Neural progenitor cell (in vitro differentiated cells): ENCODE measurements at regions not wholly inside any gene's neighbourhood (a gene's known extent, or its start where the extent isn't known, plus 50 kb on each side); places are given as distances from the start of the nearest gene placed in this dataset.
"Not testable (repeated sequence)": the region's sequence is repeated elsewhere in the genome, so short reads cannot be mapped to it uniquely, and the experiment has no call there.

ENCODE experiments used
- DNase-seq: peaks from one replicate; pipeline ENCODE4 v3.0.0-alpha.2; 2016; ENCODE audit warnings: low spot score
- H2AFZ ChIP-seq: fragments of 200-600 bp; sonication (generic); replicated peaks from 2 replicates; pipeline ENCODE4 v1.6.1; 2016; ENCODE audit warnings: antibody characterized with exemption
- H3F3A ChIP-seq: fragments of 200-600 bp; sonication (generic); 2 replicates; pipeline ENCODE4 v1.6.1; 2016; ENCODE audit warnings: antibody characterized with exemption, low read depth
- H3K27ac ChIP-seq: fragments of 200-600 bp; sonication (generic); 2 replicates; pipeline ENCODE4 v1.5.1; 2016; ENCODE audit warnings: mild to moderate bottlenecking
- H3K27me3 ChIP-seq: fragments of 200-600 bp; sonication (generic); 2 replicates; pipeline ENCODE4 v1.6.1; 2016; ENCODE audit warnings: mild to moderate bottlenecking, moderate library complexity
- H3K36me3 ChIP-seq: fragments of 200-600 bp; sonication (generic); 2 replicates; pipeline ENCODE4 v1.5.1; 2016
- H3K4me1 ChIP-seq: fragments of 200-600 bp; sonication (generic); 2 replicates; pipeline ENCODE4 v1.6.1; 2016; ENCODE audit warnings: mixed run types
- H3K4me2 ChIP-seq: fragments of 200-600 bp; sonication (generic); 2 replicates; pipeline ENCODE4 v1.6.1; 2016
- H3K4me3 ChIP-seq: fragments of 200-600 bp; sonication (generic); 2 replicates; pipeline ENCODE4 v1.5.1; 2016
- H3K79me2 ChIP-seq: fragments of 200-600 bp; sonication (generic); 2 replicates; pipeline ENCODE4 v1.6.1; 2016; ENCODE audit warnings: low read depth
- H3K9ac ChIP-seq: fragments of 200-600 bp; sonication (generic); 2 replicates; pipeline ENCODE4 v1.6.1; 2016
- H3K9me3 ChIP-seq: fragments of 200-600 bp; sonication (generic); 2 replicates; pipeline ENCODE4 v1.5.1; 2016; ENCODE audit warnings: low read depth
- H4K20me1 ChIP-seq: fragments of 200-600 bp; sonication (generic); 2 replicates; pipeline ENCODE4 v1.6.1; 2016; ENCODE audit warnings: low read depth
- H3K27ac Mint-ChIP-seq: 3 replicates; pipeline ENCODE4 v1.8.0; 2021; ENCODE audit warnings: mixed read lengths
- H3K27me3 Mint-ChIP-seq: 2 replicates; pipeline ENCODE4 v1.8.0; 2022; ENCODE audit warnings: low read depth, mild to moderate bottlenecking, inconsistent platforms, moderate library complexity, mixed read lengths; ENCODE audit not compliant: insufficient read depth
- H3K36me3 Mint-ChIP-seq: 3 replicates; pipeline ENCODE4 v1.8.0; 2021; ENCODE audit warnings: mixed read lengths
- H3K4me1 Mint-ChIP-seq: 3 replicates; pipeline ENCODE4 v1.8.0; 2021; ENCODE audit warnings: mixed read lengths
- H3K4me3 Mint-ChIP-seq: 3 replicates; pipeline ENCODE4 v1.8.0; 2021; ENCODE audit warnings: mild to moderate bottlenecking, moderate library complexity, mixed read lengths
- H3K9me3 Mint-ChIP-seq: 3 replicates; pipeline ENCODE4 v1.8.0; 2020; ENCODE audit warnings: mixed read lengths
- CTCF ChIP-seq: fragments of 200-600 bp; sonication (generic); IDR thresholded peaks from 2 replicates; pipeline ENCODE4 v1.5.1; 2017; ENCODE audit warnings: antibody characterized with exemption, mild to moderate bottlenecking
- EZH2 ChIP-seq: fragments of 200-600 bp; sonication (generic); IDR thresholded peaks from 2 replicates; pipeline ENCODE4 v1.6.1; 2017; ENCODE audit warnings: antibody characterized with exemption, mild to moderate bottlenecking, moderate library complexity
- EZH2phosphoT487 ChIP-seq: fragments of 200-600 bp; sonication (generic); IDR thresholded peaks from 2 replicates; pipeline ENCODE4 v1.6.1; 2017; ENCODE audit warnings: antibody characterized with exemption

GRCh38 chr6:151180330-151181048 is 59.3 kb upstream of the AKAP12 start:
- Histone ChIP-seq H4K20me1 (no peaks in the 10 kb centered on the region), H3K36me3 (no peaks in the 10 kb centered on the region), H3K4me1 (no peaks in the 10 kb centered on the region), H3F3A (no peaks in the 10 kb centered on the region), H3K27me3 (no peaks in the 10 kb centered on the region), H3K9ac (no peak overlapping the region), H3K27ac (no peak overlapping the region), H3K79me2 (no peaks in the 10 kb centered on the region), H3K9me3 (no peaks in the 10 kb centered on the region), H3K4me2 (no peak overlapping the region), H2AFZ (no peak overlapping the region), H3K4me3 (no peak overlapping the region)
- Mint-ChIP-seq H3K9me3 (peaks cover 10% of the 10 kb centered on the region), H3K36me3 (peaks cover 4% of the 10 kb centered on the region), H3K4me1 (peaks cover 28% of the 10 kb centered on the region), H3K4me3 (no peak overlapping the region), H3K27ac (peak overlapping the region; percentile 12), H3K27me3 (peaks cover 9% of the 10 kb centered on the region)
- DNase-seq: no peak
- TF ChIP-seq EZH2phosphoT487: no peak
- TF ChIP-seq EZH2: no peak
- TF ChIP-seq CTCF: no peak

DNA sequence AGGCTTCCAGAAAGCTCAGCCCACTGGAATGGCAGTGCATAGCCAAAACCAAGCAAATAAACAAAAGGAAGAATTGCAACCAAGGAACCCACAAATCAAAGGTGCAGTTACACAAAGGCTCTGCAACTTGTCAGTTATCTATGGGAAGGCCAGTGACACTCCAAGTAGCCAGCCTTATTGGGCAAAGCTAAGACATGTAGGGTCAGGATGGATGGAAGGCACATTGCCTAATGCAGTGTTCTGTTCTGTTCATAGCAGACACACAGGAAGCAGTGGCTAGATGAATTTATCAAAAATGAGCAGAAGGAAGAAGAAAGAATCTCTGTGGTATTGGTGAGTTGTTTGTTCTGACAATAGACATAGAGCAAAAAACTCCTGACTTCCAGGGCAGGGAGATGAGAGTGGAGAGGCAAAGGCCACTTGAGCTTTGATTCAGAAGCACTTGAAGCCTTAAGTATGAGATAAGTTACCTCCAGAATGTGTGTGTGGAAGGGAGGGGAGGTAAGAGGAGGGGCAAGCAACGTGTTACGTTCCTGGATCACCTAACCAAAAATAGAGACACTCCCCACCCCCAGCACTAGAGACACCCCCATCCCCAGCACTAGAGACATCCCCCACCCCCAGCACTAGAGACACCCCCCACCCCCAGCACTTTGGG is 57.9 kb upstream of the AKAP12 start:
- Mint-ChIP-seq H3K27me3 (peaks cover 9% of the 10 kb centered on the region), H3K4me3 (no peak overlapping the region), H3K9me3 (peaks cover 10% of the 10 kb centered on the region), H3K27ac (no peak overlapping the region), H3K4me1 (peaks cover 28% of the 10 kb centered on the region), H3K36me3 (peaks cover 4% of the 10 kb centered on the region)
- no peak for TF ChIP-seq EZH2phosphoT487
- TF ChIP-seq EZH2: no peak
- TF ChIP-seq CTCF: no peak
- Histone ChIP-seq H2AFZ (no peak overlapping the region), H3K4me3 (no peak overlapping the region), H3F3A (no peaks in the 10 kb centered on the region), H3K9ac (no peak overlapping the region), H3K9me3 (no peaks in the 10 kb centered on the region), H4K20me1 (no peaks in the 10 kb centered on the region), H3K79me2 (no peaks in the 10 kb centered on the region), H3K4me1 (peaks cover 8% of the 10 kb centered on the region), H3K4me2 (no peak overlapping the region), H3K27me3 (no peaks in the 10 kb centered on the region), H3K27ac (no peak overlapping the region), H3K36me3 (no peaks in the 10 kb centered on the region)
- no peak for DNase-seq

- H3K4me3 ChIP-seq, H3K4me3 Mint-ChIP-seq, H3K36me3 Mint-ChIP-seq: not testable (repeated sequence)
Observed at GRCh38 chr6:151182958-151183357, 56.8 kb upstream of the AKAP12 start.

DNA sequence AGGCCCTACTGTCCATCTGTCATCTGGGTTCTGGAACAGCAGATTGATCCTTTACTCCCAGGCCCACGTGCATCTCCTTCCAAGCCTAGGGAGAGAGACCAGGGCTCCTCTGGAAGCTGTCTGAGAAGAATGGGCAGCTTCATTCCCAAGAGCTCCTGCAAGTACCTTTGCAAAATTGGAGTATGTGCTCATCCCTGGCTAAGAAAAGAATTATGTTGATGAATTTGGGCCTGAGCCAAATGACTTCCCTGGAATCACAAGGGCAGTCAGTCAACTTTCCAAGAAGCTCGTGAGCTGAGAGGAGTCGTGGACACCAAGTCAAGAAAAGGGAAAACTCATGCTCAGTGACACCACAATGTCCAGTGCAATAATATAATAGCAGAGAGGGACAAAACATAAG is 54.6 kb upstream of the AKAP12 start:
- peaks cover 12% of the 10 kb centered on the region for H3K9me3 Mint-ChIP-seq
- no peak overlapping the region for H3K4me2 ChIP-seq
- no peaks in the 10 kb centered on the region for H3K36me3 ChIP-seq
- no peak for DNase-seq
- H3K27ac Mint-ChIP-seq: peak overlapping the region; percentile 86
- no peak overlapping the region for H3K4me3 ChIP-seq
- no peaks in the 10 kb centered on the region for H3K27me3 ChIP-seq
- H3K4me1 Mint-ChIP-seq: peaks cover 23% of the 10 kb centered on the region
- H4K20me1 ChIP-seq: no peaks in the 10 kb centered on the region
- no peak overlapping the region for H3K4me3 Mint-ChIP-seq
- no peaks in the 10 kb centered on the region for H3K79me2 ChIP-seq
- no peak overlapping the region for H3K27ac ChIP-seq
- peaks cover 4% of the 10 kb centered on the region for H3K36me3 Mint-ChIP-seq
- H3K9me3 ChIP-seq: no peaks in the 10 kb centered on the region
- H2AFZ ChIP-seq: no peak overlapping the region
- TF ChIP-seq EZH2 (no peak), EZH2phosphoT487 (no peak), CTCF (no peak)
- peaks cover 6% of the 10 kb centered on the region for H3K27me3 Mint-ChIP-seq
- no peak overlapping the region for H3K9ac ChIP-seq
- H3F3A ChIP-seq: no peaks in the 10 kb centered on the region
- H3K4me1 ChIP-seq: peaks cover 11% of the 10 kb centered on the region

More at GRCh38 chr6:151182958-151183357, 56.8 kb upstream of the AKAP12 start:
- DNase-seq, H3K27me3 ChIP-seq, H3K27ac ChIP-seq, H3K79me2 ChIP-seq, H3F3A ChIP-seq, H3K27ac Mint-ChIP-seq, H3K9me3 ChIP-seq, H3K36me3 ChIP-seq, H2AFZ ChIP-seq, H3K4me2 ChIP-seq, H3K9ac ChIP-seq, H4K20me1 ChIP-seq: not testable (repeated sequence)
- peaks cover 11% of the 10 kb centered on the region for H3K27me3 Mint-ChIP-seq
- peaks cover 11% of the 10 kb centered on the region for H3K4me1 ChIP-seq
- H3K4me1 Mint-ChIP-seq: peaks cover 32% of the 10 kb centered on the region
- peaks cover 10% of the 10 kb centered on the region for H3K9me3 Mint-ChIP-seq
